HFFc6 (cell line): ENCODE measurements at regions not wholly inside any gene's neighbourhood (a gene's known extent, or its start where the extent isn't known, plus 50 kb on each side); places are given as distances from the start of the nearest gene placed in this dataset.

ENCODE experiments used
- DNase-seq: peaks from one replicate; pipeline ENCODE4 v3.0.0-alpha.2; 2018
- H3K27ac Mint-ChIP-seq: 2 replicates; pipeline ENCODE4 v1.8.0; 2020; ENCODE audit warnings: mild to moderate bottlenecking, mixed read lengths
- H3K27me3 Mint-ChIP-seq: 2 replicates; pipeline ENCODE4 v1.8.0; 2021; ENCODE audit warnings: mild to moderate bottlenecking, moderate library complexity, mixed read lengths; ENCODE audit not compliant: insufficient read depth
- H3K36me3 Mint-ChIP-seq: 2 replicates; pipeline ENCODE4 v1.8.0; 2021; ENCODE audit warnings: low read depth, mixed read lengths
- H3K4me1 Mint-ChIP-seq: 2 replicates; pipeline ENCODE4 v1.8.0; 2020; ENCODE audit warnings: low read depth, mixed read lengths
- H3K4me3 Mint-ChIP-seq: 2 replicates; pipeline ENCODE4 v1.8.0; 2020; ENCODE audit warnings: mild to moderate bottlenecking, moderate library complexity, mixed read lengths
- H3K9me3 Mint-ChIP-seq: 2 replicates; pipeline ENCODE4 v1.8.0; 2020; ENCODE audit warnings: mild to moderate bottlenecking, mixed read lengths
- TF ChIP-seq, protein P1 (sequence below): fragments of 200-600 bp; sonication (generic); IDR thresholded peaks from 2 replicates; pipeline ENCODE4 v1.5.0; 2021; ENCODE audit warnings: antibody characterized with exemption, mild to moderate bottlenecking

DNA sequence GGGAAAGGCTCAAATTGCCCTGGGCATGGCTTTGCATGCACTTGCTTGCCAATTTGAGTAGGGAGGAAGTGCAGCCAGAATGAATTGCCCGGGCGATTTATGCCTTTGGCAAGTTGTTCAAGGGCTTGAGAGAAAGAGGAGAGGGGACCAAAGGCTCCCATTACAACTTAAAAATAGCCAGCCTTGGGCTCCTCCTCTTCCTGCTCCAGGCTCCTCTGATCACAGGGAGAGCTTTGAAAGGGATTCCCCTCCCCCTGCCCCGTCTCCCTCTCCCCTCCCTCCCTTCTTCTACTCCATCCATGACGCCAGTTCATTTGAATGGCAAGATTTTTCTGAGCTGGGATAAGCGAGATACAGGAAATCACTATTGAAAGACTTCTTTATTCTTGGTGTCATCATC is 304.9 kb upstream of the JAG1 start:
- H3K4me3 Mint-ChIP-seq: no peak overlapping the region
- H3K4me1 Mint-ChIP-seq: peaks cover 8% of the 10 kb centered on the region; the same call in 1 of the 2 replicates
- no peaks in the 10 kb centered on the region for H3K36me3 Mint-ChIP-seq
- DNase-seq: no peak
- H3K9me3 Mint-ChIP-seq: peaks cover 3% of the 10 kb centered on the region
- TF ChIP-seq, protein P1, sequence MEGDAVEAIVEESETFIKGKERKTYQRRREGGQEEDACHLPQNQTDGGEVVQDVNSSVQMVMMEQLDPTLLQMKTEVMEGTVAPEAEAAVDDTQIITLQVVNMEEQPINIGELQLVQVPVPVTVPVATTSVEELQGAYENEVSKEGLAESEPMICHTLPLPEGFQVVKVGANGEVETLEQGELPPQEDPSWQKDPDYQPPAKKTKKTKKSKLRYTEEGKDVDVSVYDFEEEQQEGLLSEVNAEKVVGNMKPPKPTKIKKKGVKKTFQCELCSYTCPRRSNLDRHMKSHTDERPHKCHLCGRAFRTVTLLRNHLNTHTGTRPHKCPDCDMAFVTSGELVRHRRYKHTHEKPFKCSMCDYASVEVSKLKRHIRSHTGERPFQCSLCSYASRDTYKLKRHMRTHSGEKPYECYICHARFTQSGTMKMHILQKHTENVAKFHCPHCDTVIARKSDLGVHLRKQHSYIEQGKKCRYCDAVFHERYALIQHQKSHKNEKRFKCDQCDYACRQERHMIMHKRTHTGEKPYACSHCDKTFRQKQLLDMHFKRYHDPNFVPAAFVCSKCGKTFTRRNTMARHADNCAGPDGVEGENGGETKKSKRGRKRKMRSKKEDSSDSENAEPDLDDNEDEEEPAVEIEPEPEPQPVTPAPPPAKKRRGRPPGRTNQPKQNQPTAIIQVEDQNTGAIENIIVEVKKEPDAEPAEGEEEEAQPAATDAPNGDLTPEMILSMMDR: no peak
- H3K27me3 Mint-ChIP-seq: peaks cover 2% of the 10 kb centered on the region
- no peak overlapping the region for H3K27ac Mint-ChIP-seq

DNA sequence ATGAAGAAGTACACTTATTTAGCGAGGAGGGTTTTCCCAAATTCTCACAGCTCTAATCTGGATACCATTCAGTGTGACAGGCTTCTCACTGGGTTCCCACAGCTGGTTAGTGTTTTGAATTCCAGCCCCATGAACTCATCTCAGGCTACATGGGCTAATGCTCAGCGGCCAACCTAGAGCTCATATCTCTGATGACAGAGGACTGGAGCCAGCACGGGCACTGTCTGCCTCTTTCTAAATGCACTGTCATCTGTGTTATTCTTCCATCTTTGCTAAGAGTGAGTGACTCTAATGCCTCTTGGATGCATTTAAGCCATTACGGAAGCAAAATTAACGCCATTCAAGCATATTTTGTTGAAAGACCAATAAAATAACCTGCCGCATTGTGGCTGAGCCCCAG is 308.9 kb upstream of the JAG1 start:
- H3K27ac Mint-ChIP-seq: no peak overlapping the region; the same call in 1 of the 2 replicates
- H3K27me3 Mint-ChIP-seq: no peaks in the 10 kb centered on the region; the same call in 1 of the 2 replicates
- H3K4me1 Mint-ChIP-seq: peaks cover 8% of the 10 kb centered on the region; the same call in 1 of the 2 replicates
- TF ChIP-seq, protein P1: no peak
- no peaks in the 10 kb centered on the region for H3K36me3 Mint-ChIP-seq
- peak; percentile 56 for DNase-seq
- H3K4me3 Mint-ChIP-seq: no peak overlapping the region; the same call in 1 of the 2 replicates
- H3K9me3 Mint-ChIP-seq: no peaks in the 10 kb centered on the region

DNA sequence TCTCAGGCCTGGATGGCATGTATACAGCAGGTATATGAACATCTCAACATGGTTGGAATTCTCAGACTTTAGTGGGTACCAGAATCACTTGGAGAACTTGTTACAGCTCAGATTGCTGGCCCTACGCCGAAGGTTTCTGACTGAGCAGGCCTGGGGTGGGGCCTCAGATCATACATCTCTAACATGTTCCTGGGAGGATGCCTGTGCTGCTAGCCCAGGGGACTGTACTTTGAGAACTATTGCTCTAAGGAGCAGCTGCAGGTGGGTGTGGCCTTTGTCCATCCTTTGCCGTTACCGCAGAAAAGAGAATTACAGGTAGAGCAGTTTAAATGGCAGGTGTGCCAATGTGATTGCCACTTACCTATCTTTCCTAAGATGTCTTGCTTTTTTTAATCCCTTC is 310.5 kb upstream of the JAG1 start:
- Mint-ChIP-seq H3K4me1 (peaks cover 8% of the 10 kb centered on the region; the same call in 1 of the 2 replicates), H3K36me3 (no peaks in the 10 kb centered on the region), H3K27me3 (no peaks in the 10 kb centered on the region; the same call in 1 of the 2 replicates), H3K4me3 (no peak overlapping the region), H3K9me3 (no peaks in the 10 kb centered on the region), H3K27ac (no peak overlapping the region)
- TF ChIP-seq, protein P1: no peak
- DNase-seq: no peak

DNA sequence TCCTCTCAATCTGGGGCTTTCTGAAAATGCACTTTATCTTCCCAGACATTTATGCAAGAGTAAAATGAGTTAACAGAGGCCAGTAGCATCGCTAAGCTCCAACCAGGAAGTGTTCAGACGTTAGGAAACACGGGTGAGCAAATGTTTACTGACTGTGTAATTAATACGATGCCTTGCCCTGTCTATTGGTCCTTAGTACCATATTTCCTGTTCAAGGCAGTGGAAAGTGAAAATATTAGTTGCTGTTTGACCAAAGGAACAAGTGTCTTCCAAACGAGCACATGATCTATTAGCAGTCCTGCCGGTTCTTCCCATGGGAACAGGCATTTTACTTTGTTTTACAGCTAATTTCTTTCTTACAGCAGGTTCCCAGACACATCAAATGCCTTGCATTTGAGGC is 311.1 kb upstream of the JAG1 start:
- Mint-ChIP-seq H3K4me1 (peaks cover 8% of the 10 kb centered on the region; the same call in 1 of the 2 replicates), H3K27me3 (no peaks in the 10 kb centered on the region; the same call in 1 of the 2 replicates), H3K27ac (no peak overlapping the region), H3K36me3 (no peaks in the 10 kb centered on the region), H3K4me3 (no peak overlapping the region), H3K9me3 (no peaks in the 10 kb centered on the region)
- TF ChIP-seq, protein P1: no peak
- no peak for DNase-seq

DNA sequence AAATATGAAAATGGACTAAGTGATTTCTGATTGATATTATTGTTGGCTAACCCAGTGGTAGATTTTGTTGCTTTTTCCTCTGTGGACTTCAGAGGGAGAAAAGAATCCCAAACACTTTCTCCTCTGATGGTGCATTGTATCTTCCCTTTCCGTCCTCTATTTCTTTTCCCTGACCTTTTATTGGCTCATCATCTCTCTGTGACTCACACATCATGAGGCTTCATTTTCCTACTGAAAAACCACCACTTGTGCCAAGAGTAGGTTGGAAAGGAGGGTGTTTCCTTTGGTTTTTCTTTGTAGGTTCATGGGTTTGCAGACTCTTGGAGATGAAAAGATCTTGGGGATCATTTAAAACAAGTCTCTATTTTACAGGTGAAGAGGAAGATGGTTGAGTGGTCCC is 311.7 kb upstream of the JAG1 start:
- Mint-ChIP-seq H3K27me3 (no peaks in the 10 kb centered on the region; the same call in 1 of the 2 replicates), H3K9me3 (no peaks in the 10 kb centered on the region), H3K4me1 (peaks cover 8% of the 10 kb centered on the region; the same call in 1 of the 2 replicates), H3K27ac (no peak overlapping the region), H3K4me3 (no peak overlapping the region), H3K36me3 (no peaks in the 10 kb centered on the region)
- TF ChIP-seq, protein P1: no peak
- no peak for DNase-seq

DNA sequence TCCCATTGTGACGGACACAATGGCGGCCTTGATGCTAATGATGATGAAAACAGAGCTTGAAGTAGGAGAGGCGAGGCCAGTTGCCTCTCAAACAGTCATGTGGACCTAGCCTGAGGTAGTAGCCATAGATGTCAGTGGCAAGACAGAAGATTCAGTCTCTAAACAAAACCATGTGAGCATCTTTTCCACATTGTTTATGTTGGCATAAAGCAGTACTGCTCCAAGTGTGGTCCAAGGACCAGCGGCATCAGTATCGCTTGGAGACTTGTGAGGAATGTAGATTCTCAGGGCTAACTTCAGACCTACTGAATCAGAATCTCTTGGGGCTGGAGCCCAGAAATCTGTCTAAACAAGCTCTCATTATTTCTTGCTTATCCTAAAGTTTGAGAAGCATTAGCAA is 312.8 kb upstream of the JAG1 start:
- no peaks in the 10 kb centered on the region for H3K9me3 Mint-ChIP-seq
- H3K27me3 Mint-ChIP-seq: no peaks in the 10 kb centered on the region; the same call in none of the 2 replicates
- no peak overlapping the region for H3K4me3 Mint-ChIP-seq
- no peak for DNase-seq
- H3K27ac Mint-ChIP-seq: no peak overlapping the region
- no peaks in the 10 kb centered on the region for H3K36me3 Mint-ChIP-seq
- H3K4me1 Mint-ChIP-seq: peaks cover 8% of the 10 kb centered on the region; the same call in 1 of the 2 replicates
- TF ChIP-seq, protein P1: no peak
